HG03575 (cell line): ENCODE measurements at regions not wholly inside any gene's neighbourhood (a gene's known extent, or its start where the extent isn't known, plus 50 kb on each side); places are given as distances from the start of the nearest gene placed in this dataset.

ENCODE experiments used
- ATAC-seq: cut with Tn5 transposase; IDR thresholded peaks from one replicate; pipeline ENCODE4 v1.9.1; 2021; ENCODE audit not compliant: unreplicated experiment, insufficient number of reproducible peaks, low FRiP score; ENCODE audit errors: extremely low read depth

DNA sequence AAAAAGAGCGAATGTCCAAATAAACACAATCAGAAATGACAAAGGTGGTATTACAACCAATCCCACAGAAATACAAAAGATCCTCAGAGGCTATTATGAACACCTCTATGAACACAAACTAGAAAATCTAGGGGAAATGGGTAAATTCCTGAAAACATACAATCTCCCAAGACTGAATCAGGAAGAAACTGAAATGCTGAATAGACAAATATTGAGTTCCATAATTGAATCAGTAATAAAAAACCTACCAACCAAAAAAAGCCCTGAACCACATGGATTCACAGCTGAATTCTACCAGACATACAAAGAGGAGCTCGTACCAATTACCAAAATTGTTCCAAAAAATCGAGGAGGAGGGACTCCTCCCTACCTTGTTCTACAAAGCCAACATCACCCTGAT lies 56.1 kb upstream of the ZNF800 start:
- ATAC-seq: no peak

GRCh38 chr7:127447326-127447945 lies 54.9 kb upstream of the ZNF800 start:
- peak; percentile 98 for ATAC-seq

GRCh38 chr7:127446842-127447241 lies 54.3 kb upstream of the ZNF800 start:
- ATAC-seq: no peak
